ENCODE measurements at regions not wholly inside any gene's neighbourhood (a gene's known extent, or its start where the extent isn't known, plus 50 kb on each side); places are given as distances from the start of the nearest gene placed in this dataset.
"Not testable (repeated sequence)": the region's sequence is repeated elsewhere in the genome, so short reads cannot be mapped to it uniquely, and the experiment has no call there.

GRCh38 chr2:2452961-2453360, 121.9 kb upstream of the MYT1L start:
- Histone ChIP-seq H3F3A (ENCODE audit: insufficient read depth, low read length) (no peaks in the 10 kb centered on the region), H3K9ac (ENCODE audit: low read length) (no peak overlapping the region), H3K79me2 (ENCODE audit: low read length) (no peaks in the 10 kb centered on the region), H3K36me3 (replicated peaks; ENCODE audit: insufficient read depth, low read length) (no peaks in the 10 kb centered on the region), H2AFZ (ENCODE audit: low read length) (no peak overlapping the region), H3K4me1 (ENCODE audit: low read length) (no peaks in the 10 kb centered on the region), H4K20me1 (ENCODE audit: insufficient read depth, low read length) (no peaks in the 10 kb centered on the region), H3K4me3 (ENCODE audit: low read length) (no peak overlapping the region), H3K9me2 (replicated peaks; ENCODE audit: insufficient read depth, low read length) (no peaks in the 10 kb centered on the region), H3K4me2 (ENCODE audit: low read depth, low read length) (no peak overlapping the region), H3K27me3 (replicated peaks; ENCODE audit: insufficient read depth, low read length) (no peaks in the 10 kb centered on the region), H3K9me3 (replicated peaks; ENCODE audit: insufficient read depth, low read length) (no peaks in the 10 kb centered on the region), H3K27ac (ENCODE audit: low read length) (no peak overlapping the region)
- no peak for DNase-seq
- TF ChIP-seq EZH2 (optimal IDR thresholded peaks at IDR 0.05; ENCODE audit: low read depth, low read length) (no peak), EZH2phosphoT487 (IDR thresholded peaks at IDR 0.05; ENCODE audit: low read length) (no peak)
- TF ChIP-seq, protein P1, sequence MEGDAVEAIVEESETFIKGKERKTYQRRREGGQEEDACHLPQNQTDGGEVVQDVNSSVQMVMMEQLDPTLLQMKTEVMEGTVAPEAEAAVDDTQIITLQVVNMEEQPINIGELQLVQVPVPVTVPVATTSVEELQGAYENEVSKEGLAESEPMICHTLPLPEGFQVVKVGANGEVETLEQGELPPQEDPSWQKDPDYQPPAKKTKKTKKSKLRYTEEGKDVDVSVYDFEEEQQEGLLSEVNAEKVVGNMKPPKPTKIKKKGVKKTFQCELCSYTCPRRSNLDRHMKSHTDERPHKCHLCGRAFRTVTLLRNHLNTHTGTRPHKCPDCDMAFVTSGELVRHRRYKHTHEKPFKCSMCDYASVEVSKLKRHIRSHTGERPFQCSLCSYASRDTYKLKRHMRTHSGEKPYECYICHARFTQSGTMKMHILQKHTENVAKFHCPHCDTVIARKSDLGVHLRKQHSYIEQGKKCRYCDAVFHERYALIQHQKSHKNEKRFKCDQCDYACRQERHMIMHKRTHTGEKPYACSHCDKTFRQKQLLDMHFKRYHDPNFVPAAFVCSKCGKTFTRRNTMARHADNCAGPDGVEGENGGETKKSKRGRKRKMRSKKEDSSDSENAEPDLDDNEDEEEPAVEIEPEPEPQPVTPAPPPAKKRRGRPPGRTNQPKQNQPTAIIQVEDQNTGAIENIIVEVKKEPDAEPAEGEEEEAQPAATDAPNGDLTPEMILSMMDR (IDR thresholded peaks at IDR 0.05; ENCODE audit: low read length), result no peak

DNA sequence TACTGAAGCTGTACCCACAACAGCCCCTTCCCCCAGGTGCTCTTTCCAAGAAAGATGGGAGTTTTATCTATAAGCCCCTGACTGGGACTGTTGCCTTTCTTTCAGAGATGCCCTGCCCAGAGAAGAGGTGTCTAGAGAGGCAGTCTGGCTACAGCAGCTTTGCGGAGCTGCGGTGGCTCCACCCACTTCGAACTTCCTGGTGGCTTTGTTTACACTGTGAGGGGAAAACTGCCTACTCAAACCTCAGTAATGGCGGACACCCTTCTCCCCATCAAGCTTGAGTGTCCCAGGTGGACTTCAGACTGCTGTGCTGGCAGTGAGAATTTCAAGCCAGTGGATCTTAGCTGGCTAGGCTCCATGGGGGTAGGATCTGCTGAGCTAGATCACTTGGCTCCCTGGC, 120.2 kb upstream of the MYT1L start:
- not testable (repeated sequence) for H3K79me2 ChIP-seq (ENCODE audit: low read length); H3K9ac ChIP-seq (ENCODE audit: low read length); H3K36me3 ChIP-seq (replicated peaks; ENCODE audit: insufficient read depth, low read length); H3K27ac ChIP-seq (ENCODE audit: low read length); H3F3A ChIP-seq (ENCODE audit: insufficient read depth, low read length); H3K4me2 ChIP-seq (ENCODE audit: low read depth, low read length); H3K9me3 ChIP-seq (replicated peaks; ENCODE audit: insufficient read depth, low read length); H3K9me2 ChIP-seq (replicated peaks; ENCODE audit: insufficient read depth, low read length); DNase-seq; H3K27me3 ChIP-seq (replicated peaks; ENCODE audit: insufficient read depth, low read length); H4K20me1 ChIP-seq (ENCODE audit: insufficient read depth, low read length); H3K4me1 ChIP-seq (ENCODE audit: low read length); H3K4me3 ChIP-seq (ENCODE audit: low read length); H2AFZ ChIP-seq (ENCODE audit: low read length)

GRCh38 chr2:2448178-2448577, 117.1 kb upstream of the MYT1L start:
- no peaks in the 10 kb centered on the region for H3K79me2 ChIP-seq (ENCODE audit: low read length)
- H3K9me3 ChIP-seq (replicated peaks; ENCODE audit: insufficient read depth, low read length), result no peaks in the 10 kb centered on the region
- H3K36me3 ChIP-seq (replicated peaks; ENCODE audit: insufficient read depth, low read length), result no peaks in the 10 kb centered on the region
- no peaks in the 10 kb centered on the region for H4K20me1 ChIP-seq (ENCODE audit: insufficient read depth, low read length)
- H2AFZ ChIP-seq (ENCODE audit: low read length), result no peak overlapping the region
- H3F3A ChIP-seq (ENCODE audit: insufficient read depth, low read length), result no peaks in the 10 kb centered on the region
- no peak overlapping the region for H3K27ac ChIP-seq (ENCODE audit: low read length)
- no peaks in the 10 kb centered on the region for H3K4me1 ChIP-seq (ENCODE audit: low read length)
- no peaks in the 10 kb centered on the region for H3K27me3 ChIP-seq (replicated peaks; ENCODE audit: insufficient read depth, low read length)
- H3K9me2 ChIP-seq (replicated peaks; ENCODE audit: insufficient read depth, low read length), result no peaks in the 10 kb centered on the region
- TF ChIP-seq EZH2phosphoT487 (IDR thresholded peaks at IDR 0.05; ENCODE audit: low read length) (no peak), EZH2 (optimal IDR thresholded peaks at IDR 0.05; ENCODE audit: low read depth, low read length) (no peak)
- TF ChIP-seq, protein P1 (IDR thresholded peaks at IDR 0.05; ENCODE audit: low read length), result no peak
- DNase-seq, result no peak
- no peak overlapping the region for H3K9ac ChIP-seq (ENCODE audit: low read length)
- no peak overlapping the region for H3K4me3 ChIP-seq (ENCODE audit: low read length)
- H3K4me2 ChIP-seq (ENCODE audit: low read depth, low read length), result no peak overlapping the region

GRCh38 chr2:2422621-2423020, 91.5 kb upstream of the MYT1L start:
- Histone ChIP-seq H2AFZ (ENCODE audit: low read length) (no peak overlapping the region), H3K27ac (ENCODE audit: low read length) (no peak overlapping the region), H3K4me3 (ENCODE audit: low read length) (no peak overlapping the region), H3K4me2 (ENCODE audit: low read depth, low read length) (no peak overlapping the region), H3K9me3 (replicated peaks; ENCODE audit: insufficient read depth, low read length) (no peaks in the 10 kb centered on the region), H3K36me3 (replicated peaks; ENCODE audit: insufficient read depth, low read length) (no peaks in the 10 kb centered on the region), H3K9ac (ENCODE audit: low read length) (no peak overlapping the region), H3K9me2 (replicated peaks; ENCODE audit: insufficient read depth, low read length) (no peaks in the 10 kb centered on the region), H4K20me1 (ENCODE audit: insufficient read depth, low read length) (no peaks in the 10 kb centered on the region), H3K79me2 (ENCODE audit: low read length) (no peaks in the 10 kb centered on the region), H3K27me3 (replicated peaks; ENCODE audit: insufficient read depth, low read length) (no peaks in the 10 kb centered on the region), H3K4me1 (ENCODE audit: low read length) (no peaks in the 10 kb centered on the region), H3F3A (ENCODE audit: insufficient read depth, low read length) (no peaks in the 10 kb centered on the region)
- TF ChIP-seq EZH2phosphoT487 (IDR thresholded peaks at IDR 0.05; ENCODE audit: low read length) (no peak), EZH2 (optimal IDR thresholded peaks at IDR 0.05; ENCODE audit: low read depth, low read length) (no peak)
- TF ChIP-seq, protein P1 (IDR thresholded peaks at IDR 0.05; ENCODE audit: low read length), result no peak
- DNase-seq, result no peak

Measured in MM.1S (cell line).